A673 (cell line): ENCODE measurements at regions not wholly inside any gene's neighbourhood (a gene's known extent, or its start where the extent isn't known, plus 50 kb on each side); places are given as distances from the start of the nearest gene placed in this dataset.

Experiments
- CTCF ChIP-seq: fragments of 300-800, 200-600 bp; sonication (generic); conservative IDR thresholded peaks from 2 replicates; pipeline ENCODE4 v1.5.1; 2017; ENCODE audit warnings: low read depth, mild to moderate bottlenecking, antibody characterized with exemption, low read length, moderate library complexity, mixed read lengths
- EZH2 ChIP-seq: fragments of 200-600 bp; sonication (generic); IDR thresholded peaks from 2 replicates; pipeline ENCODE4 v1.6.1; 2017; ENCODE audit warnings: borderline replicate concordance, low read depth, mild to moderate bottlenecking, mixed read lengths, antibody characterized with exemption, low read length; ENCODE audit not compliant: poor library complexity, severe bottlenecking

- TF ChIP-seq CTCF (no peak), EZH2 (no peak)
Observed at GRCh38 chr19:30692879-30693503, 320.8 kb downstream of the ZNF536 start.
